Natural killer cell (primary cell): ENCODE measurements at regions not wholly inside any gene's neighbourhood (a gene's known extent, or its start where the extent isn't known, plus 50 kb on each side); places are given as distances from the start of the nearest gene placed in this dataset.

Experiments used
- ATAC-seq, 3 donors: fragments of 150-1000 bp in 2 of 3; fragments of 200-7000 bp in 1 of 3; cut with Tn5 transposase; 1 replicate in 1 of 3; 2 replicates in 2 of 3; pipeline ENCODE4 v1.10.0; 2021; ENCODE audit warnings: mild to moderate bottlenecking in 2 of 3, moderate library complexity in 2 of 3
- DNase-seq, 2 donors: peaks; one replicate each; pipeline versions ENCODE4 v3.0.0 to v3.0.0-alpha.2; 2013 to 2021; ENCODE audit warnings: mixed read lengths in 1 of 2
- H3K27ac ChIP-seq: one replicate; pipeline ENCODE4 v1.5.1; 2013; ENCODE audit warnings: mild to moderate bottlenecking, low read length
- H3K27me3 ChIP-seq: one replicate; pipeline ENCODE4 v1.6.1; 2013; ENCODE audit warnings: low read length; ENCODE audit not compliant: control insufficient read depth, insufficient read depth
- H3K36me3 ChIP-seq: one replicate; pipeline ENCODE4 v1.6.1; 2013; ENCODE audit warnings: low read length; ENCODE audit not compliant: control insufficient read depth, insufficient read depth
- H3K4me1 ChIP-seq: one replicate; pipeline ENCODE4 v1.6.1; 2013; ENCODE audit warnings: low read length; ENCODE audit not compliant: control insufficient read depth, insufficient read depth
- H3K4me3 ChIP-seq: one replicate; pipeline ENCODE4 v1.5.1; 2013; ENCODE audit warnings: low read length
- H3K9me3 ChIP-seq: one replicate; pipeline ENCODE4 v1.6.1; 2013; ENCODE audit warnings: low read length; ENCODE audit not compliant: control insufficient read depth, insufficient read depth
- H3K27ac Mint-ChIP-seq, 2 donors: one replicate each; pipeline ENCODE4 v1.8.0; 2022; ENCODE audit warnings: mild to moderate bottlenecking in 2 of 2, mixed read lengths in 2 of 2, moderate library complexity in 1 of 2
- H3K27me3 Mint-ChIP-seq, 2 donors: one replicate each; pipeline ENCODE4 v1.8.0; 2022; ENCODE audit warnings: low read depth in 2 of 2, mixed read lengths in 2 of 2
- H3K36me3 Mint-ChIP-seq: one replicate; pipeline ENCODE4 v1.8.0; 2022; ENCODE audit warnings: mixed read lengths
- H3K4me1 Mint-ChIP-seq, 2 donors: one replicate each; pipeline ENCODE4 v1.8.0; 2022; ENCODE audit warnings: mixed read lengths in 2 of 2
- H3K4me3 Mint-ChIP-seq: one replicate; pipeline ENCODE4 v1.8.0; 2022; ENCODE audit warnings: mild to moderate bottlenecking, moderate library complexity, mixed read lengths
- H3K9me3 Mint-ChIP-seq, 2 donors: one replicate each; pipeline ENCODE4 v1.8.0; 2022; ENCODE audit warnings: mixed read lengths in 2 of 2
- CTCF ChIP-seq: fragments of 200-600 bp; IDR thresholded peaks from one replicate; pipeline ENCODE4 v1.8.0; 2022; ENCODE audit warnings: antibody characterized with exemption
- WGBS: methylation state at CpG from one replicate; pipeline ENCODE4 v1.1.7; 2013; ENCODE audit warnings: missing lambda C conversion rate; ENCODE audit not compliant: insufficient coverage; 5-methylcytosine and 5-hydroxymethylcytosine counted together
- intact Hi-C: fragments of 100-400 bp; cut with micrococcal nuclease; formaldehyde crosslinking; loops from one replicate; pipeline ENCODE4 v1.14.2; 2022

GRCh38 chr2:200749631-200750322, 61.9 kb upstream of the BZW1 start:
- no peaks in the 10 kb centered on the region for H3K4me1 Mint-ChIP-seq

GRCh38 chr2:200750323-200750910, 61.3 kb upstream of the BZW1 start:
- Mint-ChIP-seq H3K4me3 (no peak overlapping the region), H3K27me3 (peaks cover 0 to 7% of the 10 kb centered on the region in 2 donors), H3K4me1 (no peaks in the 10 kb centered on the region), H3K27ac (no peak overlapping the region), H3K9me3 (no peaks in the 10 kb centered on the region), H3K36me3 (no peaks in the 10 kb centered on the region)
- 94% methylated on average over 5 of the region's 6 CpGs for WGBS
- ATAC-seq (no peak), DNase-seq (no peak)
- Histone ChIP-seq H3K4me1 (no peaks in the 10 kb centered on the region), H3K4me3 (no peak overlapping the region), H3K36me3 (no peaks in the 10 kb centered on the region), H3K27ac (no peak overlapping the region), H3K9me3 (no peaks in the 10 kb centered on the region), H3K27me3 (no peaks in the 10 kb centered on the region)
- intact Hi-C loops: no loop called here
- no peak for TF ChIP-seq CTCF

More at GRCh38 chr2:200749631-200750322, 61.9 kb upstream of the BZW1 start:
- Mint-ChIP-seq H3K27me3 (peaks cover 0 to 7% of the 10 kb centered on the region in 2 donors), H3K9me3 (no peaks in the 10 kb centered on the region), H3K27ac (no peak overlapping the region), H3K4me3 (no peak overlapping the region), H3K36me3 (no peaks in the 10 kb centered on the region)
- Histone ChIP-seq H3K27ac (no peak overlapping the region), H3K4me3 (no peak overlapping the region), H3K9me3 (no peaks in the 10 kb centered on the region), H3K27me3 (no peaks in the 10 kb centered on the region), H3K4me1 (no peaks in the 10 kb centered on the region), H3K36me3 (no peaks in the 10 kb centered on the region)
- no peak for DNase-seq
- ATAC-seq: no peak
- WGBS: 95% methylated on average over 4 of the region's 4 CpGs
- TF ChIP-seq CTCF: no peak
- intact Hi-C loops: no loop called here

GRCh38 chr2:200751786-200752185, 59.9 kb upstream of the BZW1 start:
- DNase-seq: no peak
- no peak overlapping the region for H3K4me3 Mint-ChIP-seq
- ATAC-seq: no peak
- H3K9me3 Mint-ChIP-seq: no peaks in the 10 kb centered on the region
- no peaks in the 10 kb centered on the region for H3K36me3 Mint-ChIP-seq
- Histone ChIP-seq H3K4me1 (no peaks in the 10 kb centered on the region), H3K9me3 (no peaks in the 10 kb centered on the region), H3K27ac (no peak overlapping the region), H3K27me3 (no peaks in the 10 kb centered on the region), H3K4me3 (no peak overlapping the region), H3K36me3 (no peaks in the 10 kb centered on the region)
- intact Hi-C loops: no loop called here
- no peaks in the 10 kb centered on the region for H3K4me1 Mint-ChIP-seq
- 97% methylated on average over 2 of the region's 2 CpGs for WGBS
- TF ChIP-seq CTCF: no peak
- peaks cover 0 to 7% of the 10 kb centered on the region in 2 donors for H3K27me3 Mint-ChIP-seq
- H3K27ac Mint-ChIP-seq: no peak overlapping the region

- H3K9me3 ChIP-seq: no peaks in the 10 kb centered on the region
- H3K4me3 ChIP-seq: no peak overlapping the region
- Mint-ChIP-seq H3K4me3 (no peak overlapping the region), H3K36me3 (no peaks in the 10 kb centered on the region), H3K27ac (no peak overlapping the region), H3K27me3 (peaks cover 0 to 7% of the 10 kb centered on the region in 2 donors), H3K4me1 (no peaks in the 10 kb centered on the region), H3K9me3 (no peaks in the 10 kb centered on the region)
- DNase-seq (no peak), ATAC-seq (no peak)
- no peak overlapping the region for H3K27ac ChIP-seq
- no peaks in the 10 kb centered on the region for H3K27me3 ChIP-seq
- no peaks in the 10 kb centered on the region for H3K36me3 ChIP-seq
- WGBS: 92% methylated on average over 2 of the region's 2 CpGs
- TF ChIP-seq CTCF: no peak
- H3K4me1 ChIP-seq: no peaks in the 10 kb centered on the region
- intact Hi-C loops: no loop called here
These were observed 59.4 kb upstream of the BZW1 start for GRCh38 chr2:200752332-200752731.
